GM18951 (cell line): ENCODE measurements at regions not wholly inside any gene's neighbourhood (a gene's known extent, or its start where the extent isn't known, plus 50 kb on each side); places are given as distances from the start of the nearest gene placed in this dataset.
"Not testable (repeated sequence)": the region's sequence is repeated elsewhere in the genome, so short reads cannot be mapped to it uniquely, and the experiment has no call there.

Experiments
- POLR2A ChIP-seq: IDR thresholded peaks from 4 replicates; pipeline ENCODE4 v1.6.1; 2011; ENCODE audit warnings: mild to moderate bottlenecking; ENCODE audit not compliant: insufficient read length, insufficient read depth; ENCODE audit errors: extremely low read depth
- in situ Hi-C: fragments of 300-500 bp; cut with MboI; formaldehyde crosslinking; loops from one replicate; pipeline ENCODE4 v1.12.0; 2022; ENCODE audit warnings: low sequenced_read_pairs, mixed read lengths, inconsistent platforms; ENCODE audit not compliant: unreplicated experiment

GRCh38 chr7:19920166-19920565 is 146.7 kb upstream of the TMEM196 start:
- in situ Hi-C loops = no loop called here
- no peak for TF ChIP-seq POLR2A

- no peak for TF ChIP-seq POLR2A
- in situ Hi-C loops = no loop called here
These were observed 146.1 kb upstream of the TMEM196 start for GRCh38 chr7:19919261-19920095.

GRCh38 chr7:19916046-19916445 is 142.6 kb upstream of the TMEM196 start:
- no peak for TF ChIP-seq POLR2A
- in situ Hi-C loops = no loop called here

GRCh38 chr7:19915596-19915995 is 142.2 kb upstream of the TMEM196 start:
- in situ Hi-C loops = no loop called here
- no peak for TF ChIP-seq POLR2A

GRCh38 chr7:19914866-19915265 is 141.4 kb upstream of the TMEM196 start:
- in situ Hi-C loops = no loop called here
- no peak for TF ChIP-seq POLR2A

DNA sequence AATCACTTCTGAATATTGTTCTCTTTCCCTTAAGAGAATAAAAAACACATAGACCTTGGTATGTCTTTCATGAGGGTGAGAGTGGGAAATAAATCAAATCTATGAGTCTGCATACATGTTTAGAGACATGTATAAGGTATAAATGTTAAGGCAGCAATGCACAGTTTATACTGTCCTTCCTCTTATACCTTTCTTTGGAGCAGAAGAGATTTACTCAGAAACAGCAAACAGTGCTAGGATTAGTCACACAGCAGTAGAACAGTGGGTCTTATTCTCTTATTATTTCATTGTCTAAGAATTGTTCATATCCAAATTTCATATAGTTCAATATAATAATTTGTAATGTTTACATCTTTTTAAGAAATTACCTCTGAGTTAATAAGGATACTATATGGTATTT is 126.7 kb upstream of the TMEM196 start:
- in situ Hi-C loops = no loop called here
- TF ChIP-seq POLR2A = no peak

GRCh38 chr7:19899529-19899928 is 126.1 kb upstream of the TMEM196 start:
- in situ Hi-C loops = no loop called here
- no peak for TF ChIP-seq POLR2A

DNA sequence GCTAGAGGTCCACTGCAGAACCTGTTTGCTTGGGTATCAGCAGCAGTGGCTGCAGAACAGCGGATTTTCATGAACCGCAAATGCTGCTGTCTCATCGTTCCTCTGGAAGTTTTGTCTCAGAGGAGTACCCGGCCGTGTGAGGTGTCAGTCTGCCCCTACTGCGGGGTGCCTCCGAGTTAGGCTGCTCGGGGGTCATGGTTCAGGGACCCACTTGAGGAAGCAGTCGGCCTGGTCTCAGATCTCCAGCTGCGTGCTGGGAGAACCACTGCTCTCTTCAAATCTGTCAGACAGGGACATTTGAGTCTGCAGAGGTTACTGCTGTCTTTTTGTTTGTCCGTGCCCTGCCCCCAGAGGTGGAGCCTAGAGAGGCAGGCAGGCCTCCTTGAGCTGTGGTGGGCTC is 109.5 kb upstream of the TMEM196 start:
- in situ Hi-C loops = not testable (repeated sequence)

DNA sequence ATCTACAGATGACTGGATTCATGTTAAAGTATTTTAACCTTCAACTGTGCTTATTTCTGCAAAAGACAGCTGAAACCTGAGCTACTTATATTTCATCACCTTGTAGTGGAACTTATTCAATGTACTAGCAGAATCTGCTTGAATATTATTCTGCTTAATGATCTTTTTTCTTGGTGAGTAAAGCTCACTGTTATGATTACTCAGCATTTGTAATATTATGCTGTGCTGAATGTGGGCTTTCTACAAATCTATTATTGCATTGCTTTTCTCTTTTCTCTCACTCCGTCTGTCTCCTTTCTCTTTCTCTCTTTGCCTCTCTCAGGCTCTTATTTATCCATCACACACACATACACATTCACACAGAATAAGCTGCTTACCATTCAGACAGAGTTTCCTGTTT is 98.7 kb upstream of the TMEM196 start:
- in situ Hi-C loops = no loop called here
- no peak for TF ChIP-seq POLR2A

GRCh38 chr7:19871102-19871501 is 97.7 kb upstream of the TMEM196 start:
- in situ Hi-C loops = no loop called here
- TF ChIP-seq POLR2A = no peak

DNA sequence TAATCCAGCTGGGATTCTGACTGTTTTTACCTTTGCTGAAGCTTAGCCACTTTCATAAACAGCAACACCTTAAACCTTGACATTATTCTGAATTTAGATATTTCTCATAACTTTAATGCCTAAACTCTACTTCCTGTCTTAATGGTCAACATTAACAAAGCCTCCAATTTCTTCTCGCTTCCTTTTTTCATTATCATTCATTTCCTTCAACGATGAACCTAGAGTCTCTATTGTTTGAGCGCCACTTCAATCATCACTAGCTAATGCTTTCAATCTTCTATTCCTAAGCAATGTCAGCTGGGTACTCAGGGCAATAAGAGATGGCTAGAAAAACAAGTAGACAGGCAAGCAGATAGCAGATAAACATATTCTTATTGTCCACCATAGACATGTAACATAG is 96.6 kb upstream of the TMEM196 start:
- TF ChIP-seq POLR2A = no peak
- in situ Hi-C loops = no loop called here

DNA sequence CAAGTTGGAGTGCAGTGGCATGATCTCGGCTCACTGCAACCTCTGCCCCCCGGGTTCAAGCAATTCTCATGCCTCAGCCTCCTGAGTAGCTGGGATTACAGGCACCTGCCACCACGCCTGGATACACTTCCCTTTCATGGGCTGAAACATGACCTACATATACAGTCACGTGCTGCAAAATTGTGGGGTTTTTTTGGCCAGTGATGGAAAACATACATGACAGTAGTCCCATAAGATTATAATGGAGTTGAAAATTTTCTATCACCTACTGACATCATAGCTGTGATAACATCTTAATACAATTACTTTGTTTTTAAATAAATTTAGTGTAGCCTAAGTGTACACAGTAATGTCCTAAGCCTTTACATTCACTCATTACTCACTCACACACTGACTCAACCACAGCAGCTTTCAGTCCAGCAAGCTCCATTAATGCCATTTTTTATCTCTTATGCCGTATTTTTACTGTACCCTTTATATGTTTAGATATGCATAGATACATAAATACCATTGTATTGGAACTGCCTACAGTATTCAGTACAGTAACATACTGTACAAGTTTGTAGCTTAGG is 79.9 kb upstream of the TMEM196 start:
- TF ChIP-seq POLR2A = no peak
- in situ Hi-C loops = no loop called here

DNA sequence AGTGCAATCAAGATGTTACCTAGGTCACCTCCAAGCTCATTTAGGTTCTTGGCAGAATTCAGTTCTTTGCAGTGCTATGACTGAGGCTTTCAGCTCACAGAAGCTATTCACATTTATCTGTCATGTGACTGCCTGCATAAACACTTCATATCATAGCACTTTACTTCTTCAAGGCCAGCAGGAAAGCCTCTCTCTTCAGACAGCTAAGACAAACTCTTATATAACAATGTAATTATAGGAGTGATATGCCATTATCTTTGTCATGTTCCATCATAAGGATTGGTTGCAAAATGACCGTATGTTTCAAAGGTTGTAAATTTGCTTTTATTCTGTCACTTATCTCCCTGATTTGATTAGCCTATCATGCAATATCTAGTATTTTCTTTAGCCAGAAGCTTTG is 78.8 kb upstream of the TMEM196 start:
- in situ Hi-C loops = no loop called here
- TF ChIP-seq POLR2A = no peak

DNA sequence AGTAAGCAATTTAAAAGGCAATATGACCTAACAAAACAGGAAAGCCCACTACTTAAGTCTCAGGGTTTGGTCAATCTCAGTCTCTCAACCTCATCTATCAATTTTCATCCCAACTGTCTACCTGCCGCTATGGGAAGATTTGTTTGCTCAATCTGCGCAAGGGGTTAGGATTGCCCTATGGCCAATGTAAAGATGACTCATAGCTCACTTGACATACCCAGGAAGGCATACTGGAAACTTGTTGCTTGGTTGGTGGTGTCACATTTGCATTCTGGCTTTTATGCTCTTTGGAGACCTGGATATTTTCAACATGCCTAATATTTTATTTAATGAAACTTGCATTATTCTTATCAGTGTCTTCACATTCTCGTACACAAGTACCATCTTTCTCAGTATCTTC is 78.1 kb upstream of the TMEM196 start:
- TF ChIP-seq POLR2A = no peak
- in situ Hi-C loops = no loop called here
